ENCODE measurements at regions not wholly inside any gene's neighbourhood (a gene's known extent, or its start where the extent isn't known, plus 50 kb on each side); places are given as distances from the start of the nearest gene placed in this dataset.

DNA sequence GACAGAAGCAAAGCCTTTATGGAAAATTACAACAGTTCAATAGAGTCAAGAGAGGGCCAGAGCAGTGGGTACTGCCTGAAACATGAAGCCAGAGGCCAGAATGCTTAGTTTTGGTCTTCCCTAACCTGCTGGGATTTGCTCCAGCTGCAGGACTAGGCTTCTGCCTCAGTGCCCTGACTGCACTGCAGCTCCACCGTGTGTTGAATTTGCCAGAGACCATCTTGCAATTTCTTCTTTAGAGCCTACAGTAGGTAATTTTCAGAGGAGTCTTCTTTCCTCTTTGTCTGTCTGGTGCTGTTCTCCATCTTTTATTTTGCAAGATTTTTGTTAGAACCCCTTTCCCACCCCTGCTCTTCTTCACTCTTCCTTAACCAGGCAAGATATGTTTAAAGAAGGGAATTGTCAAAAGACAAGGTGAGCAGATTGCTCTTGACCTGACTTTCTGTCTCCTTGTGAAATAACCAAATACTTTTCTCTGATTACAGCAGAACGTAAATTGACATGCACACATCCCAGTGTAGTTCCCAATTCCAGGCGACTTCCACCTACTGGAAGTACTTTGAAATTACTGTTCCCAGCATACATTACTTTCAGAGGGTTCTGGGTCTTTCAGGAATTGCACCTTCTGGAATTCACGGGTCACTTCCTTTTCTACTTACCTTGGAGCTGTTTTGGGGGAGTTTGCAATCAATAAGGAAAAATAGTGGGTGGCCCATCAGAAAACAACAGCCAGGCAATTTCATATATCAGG, 161.2 kb downstream of the MINAR1 start:
- TF ChIP-seq CTCF (IDR thresholded peaks at IDR 0.05; ENCODE audit: low read depth, low read length) (peak; percentile 71), EZH2phosphoT487 (IDR thresholded peaks at IDR 0.05; ENCODE audit: low read depth) (no peak)
